Mesenchymal stem cell (in vitro differentiated cells and primary cell): ENCODE measurements at regions not wholly inside any gene's neighbourhood (a gene's known extent, or its start where the extent isn't known, plus 50 kb on each side); places are given as distances from the start of the nearest gene placed in this dataset.

Experiments used
- DNase-seq: peaks from one replicate; pipeline ENCODE4 v3.0.0-alpha.2; 2013
- H2AFZ ChIP-seq: one replicate; pipeline ENCODE4 v1.6.1; 2013; ENCODE audit warnings: low read depth, mild to moderate bottlenecking, control low read depth, inconsistent platforms, low read length, moderate library complexity
- H2AK5ac ChIP-seq: 2 replicates; pipeline ENCODE4 v1.6.1; 2013; ENCODE audit warnings: low read length, moderate library complexity, mild to moderate bottlenecking, inconsistent platforms; ENCODE audit not compliant: severe bottlenecking
- H2BK120ac ChIP-seq: one replicate; pipeline ENCODE4 v1.6.1; 2013; ENCODE audit warnings: low read depth, mild to moderate bottlenecking, inconsistent platforms, low read length, moderate library complexity
- H2BK12ac ChIP-seq, 2 experiments: one replicate each; pipeline ENCODE4 v1.6.1; 2013; ENCODE audit warnings: inconsistent platforms in 2 of 2, low read length in 2 of 2, mild to moderate bottlenecking in 2 of 2, moderate library complexity in 2 of 2, control low read depth in 1 of 2
- H2BK15ac ChIP-seq: one replicate; pipeline ENCODE4 v1.6.1; 2013; ENCODE audit warnings: mild to moderate bottlenecking, low read depth, inconsistent platforms; ENCODE audit not compliant: poor library complexity, severe bottlenecking
- H2BK5ac ChIP-seq: 2 replicates; pipeline ENCODE4 v1.6.1; 2013; ENCODE audit warnings: low read depth, mild to moderate bottlenecking, low read length, control low read depth, inconsistent platforms; ENCODE audit not compliant: poor library complexity, severe bottlenecking
- H3K14ac ChIP-seq, 2 experiments: one replicate each; pipeline ENCODE4 v1.6.1; 2013; ENCODE audit warnings: inconsistent platforms in 2 of 2, low read length in 2 of 2, control low read depth in 1 of 2, mild to moderate bottlenecking in 1 of 2, moderate library complexity in 1 of 2
- H3K18ac ChIP-seq, 2 experiments: one replicate each; pipeline ENCODE4 v1.6.1; 2013; ENCODE audit warnings: inconsistent platforms in 2 of 2, low read length in 2 of 2, control low read depth in 1 of 2, low read depth in 1 of 2, mild to moderate bottlenecking in 1 of 2
- H3K23ac ChIP-seq, 2 experiments: one replicate each; pipeline ENCODE4 v1.6.1; 2013; ENCODE audit warnings: inconsistent platforms in 2 of 2, low read length in 2 of 2, mild to moderate bottlenecking in 2 of 2, moderate library complexity in 2 of 2, control low read depth in 1 of 2
- H3K27ac ChIP-seq: 2 replicates; pipeline ENCODE4 v1.5.1; 2013; ENCODE audit warnings: mild to moderate bottlenecking, moderate library complexity, low read length, control low read depth, inconsistent platforms; ENCODE audit not compliant: poor library complexity, severe bottlenecking
- H3K27me3 ChIP-seq, 2 experiments: 2 replicates each; pipeline versions ENCODE4 v1.6.1 to v1.7.0; 2013; ENCODE audit warnings: low read length in 2 of 2, mild to moderate bottlenecking in 2 of 2, moderate library complexity in 2 of 2, control low read depth in 1 of 2, inconsistent platforms in 1 of 2; ENCODE audit not compliant: control insufficient read depth in 1 of 2, insufficient read depth in 1 of 2
- H3K36me3 ChIP-seq, 2 experiments: 2 replicates each; pipeline versions ENCODE4 v1.6.1 to v1.7.0; 2013; ENCODE audit warnings: low read length in 2 of 2, control low read depth in 1 of 2, inconsistent platforms in 1 of 2, low read depth in 1 of 2, mild to moderate bottlenecking in 1 of 2; ENCODE audit not compliant: insufficient read depth in 2 of 2, control insufficient read depth in 1 of 2
- H3K4ac ChIP-seq, 2 experiments: one replicate each; pipeline ENCODE4 v1.6.1; 2013; ENCODE audit warnings: inconsistent platforms in 2 of 2, low read length in 2 of 2, mild to moderate bottlenecking in 2 of 2, moderate library complexity in 2 of 2, control low read depth in 1 of 2, low read depth in 1 of 2
- H3K4me1 ChIP-seq: 2 replicates; pipeline ENCODE4 v1.6.1; 2013; ENCODE audit warnings: low read depth, low read length, control low read depth; ENCODE audit not compliant: control insufficient read depth, insufficient read depth
- H3K4me2 ChIP-seq: 2 replicates; pipeline ENCODE4 v1.6.1; 2013; ENCODE audit warnings: low read length, mild to moderate bottlenecking, inconsistent platforms; ENCODE audit not compliant: poor library complexity, severe bottlenecking
- H3K4me3 ChIP-seq, 2 experiments: 2 replicates each; pipeline versions ENCODE4 v1.5.1 to v1.7.0; 2013; ENCODE audit warnings: low read length in 2 of 2, mild to moderate bottlenecking in 2 of 2, control low read depth in 1 of 2, low read depth in 1 of 2; ENCODE audit not compliant: insufficient read depth in 1 of 2
- H3K79me1 ChIP-seq: replicated peaks from 2 replicates; pipeline ENCODE4 v1.6.1; 2013; ENCODE audit warnings: mild to moderate bottlenecking, control low read depth, low read length, inconsistent platforms; ENCODE audit not compliant: poor library complexity, severe bottlenecking
- H3K9ac ChIP-seq: 2 replicates; pipeline ENCODE4 v1.7.0; 2013; ENCODE audit warnings: mild to moderate bottlenecking, low read length, moderate library complexity
- H3K9me3 ChIP-seq: 2 replicates; pipeline ENCODE4 v1.7.0; 2013; ENCODE audit warnings: mild to moderate bottlenecking, low read length; ENCODE audit not compliant: control insufficient read depth
- H4K8ac ChIP-seq: one replicate; pipeline ENCODE4 v1.6.1; 2013; ENCODE audit warnings: inconsistent platforms, mild to moderate bottlenecking, low read length, moderate library complexity
- H4K91ac ChIP-seq: one replicate; pipeline ENCODE4 v1.6.1; 2013; ENCODE audit warnings: mild to moderate bottlenecking, low read length, inconsistent platforms
- WGBS: methylation state at CpG from one replicate; pipeline ENCODE4 v1.1.7; 2013; ENCODE audit warnings: mixed read lengths; 5-methylcytosine and 5-hydroxymethylcytosine counted together

DNA sequence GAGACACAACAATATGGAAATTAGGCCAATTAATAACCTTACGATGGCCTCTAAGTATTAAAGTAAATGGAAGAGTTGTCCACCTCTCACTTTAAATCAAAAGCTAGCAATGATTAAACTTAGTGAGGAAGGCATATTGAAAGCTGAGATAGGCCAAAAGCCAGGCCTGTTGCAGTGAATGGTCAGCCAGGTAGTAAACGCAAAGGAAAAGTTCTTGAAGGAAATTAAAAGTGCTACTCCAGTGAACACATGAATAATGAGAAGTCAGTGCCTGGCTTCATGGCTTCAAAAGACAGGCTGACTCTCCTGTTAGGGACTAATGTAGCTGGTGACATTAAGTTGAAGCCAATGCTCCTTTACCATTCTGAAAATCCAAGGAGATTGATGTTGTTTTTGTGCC lies 135.3 kb downstream of the NDUFA12 start:
- H3K36me3 ChIP-seq = no peaks in the 10 kb centered on the region
- 97% methylated on average over 1 of the region's 2 CpGs for WGBS
- no peak overlapping the region for H4K91ac ChIP-seq

DNA sequence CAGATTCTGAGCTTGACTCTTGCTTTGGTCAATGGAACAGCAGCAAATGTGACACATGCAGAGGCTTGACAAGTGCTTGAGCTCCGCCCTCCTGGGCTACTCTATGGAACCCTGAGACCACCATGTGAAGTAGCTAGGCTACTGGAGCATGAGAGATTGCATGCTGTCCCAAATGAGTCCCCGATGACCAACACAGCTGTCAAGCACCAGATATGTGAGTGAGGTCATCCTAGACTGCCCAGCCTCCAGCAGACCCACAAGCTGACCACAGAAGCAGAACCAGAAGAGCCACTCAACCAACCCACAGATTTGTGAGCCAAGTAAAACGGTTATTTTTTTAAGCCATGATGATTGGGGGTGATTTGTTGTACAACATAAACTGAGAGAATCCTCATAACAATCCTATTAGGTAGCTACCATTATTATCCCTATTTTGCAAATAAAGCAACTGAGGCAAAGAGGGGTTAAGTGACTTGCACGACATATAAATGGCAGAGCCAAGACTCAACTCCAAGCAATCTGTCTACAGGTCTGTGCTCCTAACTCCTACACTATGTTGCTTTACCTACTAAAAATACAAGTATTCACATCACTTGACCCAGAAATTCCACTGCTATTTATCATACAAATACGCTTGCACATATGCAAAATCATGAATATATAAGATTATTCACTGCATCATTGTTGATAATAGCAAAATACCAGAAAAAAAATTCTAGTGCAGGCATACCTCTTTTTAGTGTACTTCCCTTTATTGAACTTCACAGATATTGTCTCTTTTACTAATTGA lies 136.2 kb downstream of the NDUFA12 start:
- Histone ChIP-seq H2BK5ac (no peak overlapping the region), H2BK15ac (no peak overlapping the region), H3K4me2 (no peak overlapping the region), H3K9me3 (no peaks in the 10 kb centered on the region), H3K4me1 (peaks cover 3% of the 10 kb centered on the region), H3K4me3 (no peak overlapping the region), H3K27ac (no peak overlapping the region), H2AFZ (no peak overlapping the region), H2BK12ac (no peak overlapping the region), H4K91ac (no peak overlapping the region), H3K36me3 (no peaks in the 10 kb centered on the region), H3K23ac (no peak overlapping the region), H2AK5ac (no peak overlapping the region), H3K27me3 (peaks cover 21 to 37% of the 10 kb centered on the region in 2 experiments), H4K8ac (no peak overlapping the region), H3K14ac (no peak overlapping the region), H2BK120ac (no peak overlapping the region), H3K18ac (no peak overlapping the region), H3K4ac (no peak overlapping the region), H3K9ac (no peak overlapping the region), H3K79me1 (no peaks in the 10 kb centered on the region)
- peak; percentile 12 for DNase-seq
- WGBS = 89% methylated on average over 3 of the region's 5 CpGs

More for the DNA sequence above, 135.3 kb downstream of the NDUFA12 start:
- H2AK5ac ChIP-seq = no peak overlapping the region
- no peak overlapping the region for H2BK15ac ChIP-seq
- no peak overlapping the region for H3K4ac ChIP-seq
- no peak overlapping the region for H3K4me3 ChIP-seq
- no peak overlapping the region for H3K14ac ChIP-seq
- H2BK120ac ChIP-seq = no peak overlapping the region
- no peaks in the 10 kb centered on the region for H3K79me1 ChIP-seq
- H2BK12ac ChIP-seq = no peak overlapping the region
- no peak overlapping the region for H3K27ac ChIP-seq
- H3K9me3 ChIP-seq = no peaks in the 10 kb centered on the region
- peaks cover 8% of the 10 kb centered on the region for H3K4me1 ChIP-seq
- no peak for DNase-seq
- H4K8ac ChIP-seq = no peak overlapping the region
- H3K18ac ChIP-seq = no peak overlapping the region
- no peak overlapping the region for H2BK5ac ChIP-seq
- no peak overlapping the region for H3K9ac ChIP-seq
- H3K27me3 ChIP-seq = peaks cover 30 to 46% of the 10 kb centered on the region in 2 experiments
- H2AFZ ChIP-seq = no peak overlapping the region
- H3K23ac ChIP-seq = no peak overlapping the region
- H3K4me2 ChIP-seq = no peak overlapping the region

DNA sequence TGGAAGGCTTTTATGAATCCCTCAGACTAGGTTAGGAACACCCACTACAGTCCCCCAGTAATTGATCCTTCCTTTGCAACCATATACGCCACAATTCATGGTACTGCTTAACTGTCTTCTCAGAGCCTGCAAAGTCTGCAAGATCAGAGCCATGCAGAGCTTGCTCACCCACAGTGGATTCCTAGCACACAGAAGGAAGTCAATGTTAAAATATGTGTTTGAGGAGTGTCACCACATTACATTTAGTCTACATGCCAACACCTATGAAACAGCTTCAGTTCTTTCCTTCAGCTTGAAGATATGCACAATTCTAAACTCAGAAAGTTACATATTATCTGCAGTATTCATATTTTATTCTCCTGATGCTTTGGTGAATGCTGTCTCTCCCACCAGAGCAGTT lies 138.5 kb downstream of the NDUFA12 start:
- Histone ChIP-seq H3K27me3 (peaks cover 4 to 26% of the 10 kb centered on the region in 2 experiments), H4K91ac (no peak overlapping the region), H2AK5ac (no peak overlapping the region), H2BK5ac (no peak overlapping the region), H3K18ac (no peak overlapping the region), H2BK120ac (no peak overlapping the region), H3K23ac (no peak overlapping the region), H3K4me3 (no peak overlapping the region), H3K4me1 (peaks cover 3% of the 10 kb centered on the region), H3K14ac (no peak overlapping the region), H2BK12ac (no peak overlapping the region), H3K36me3 (no peaks in the 10 kb centered on the region), H2BK15ac (no peak overlapping the region), H4K8ac (no peak overlapping the region), H3K27ac (no peak overlapping the region), H3K4me2 (no peak overlapping the region), H3K4ac (no peak overlapping the region), H3K9me3 (no peaks in the 10 kb centered on the region), H3K9ac (no peak overlapping the region), H2AFZ (no peak overlapping the region), H3K79me1 (no peaks in the 10 kb centered on the region)
- DNase-seq = no peak
- 64% methylated on average over 1 of the region's 1 CpG for WGBS

DNA sequence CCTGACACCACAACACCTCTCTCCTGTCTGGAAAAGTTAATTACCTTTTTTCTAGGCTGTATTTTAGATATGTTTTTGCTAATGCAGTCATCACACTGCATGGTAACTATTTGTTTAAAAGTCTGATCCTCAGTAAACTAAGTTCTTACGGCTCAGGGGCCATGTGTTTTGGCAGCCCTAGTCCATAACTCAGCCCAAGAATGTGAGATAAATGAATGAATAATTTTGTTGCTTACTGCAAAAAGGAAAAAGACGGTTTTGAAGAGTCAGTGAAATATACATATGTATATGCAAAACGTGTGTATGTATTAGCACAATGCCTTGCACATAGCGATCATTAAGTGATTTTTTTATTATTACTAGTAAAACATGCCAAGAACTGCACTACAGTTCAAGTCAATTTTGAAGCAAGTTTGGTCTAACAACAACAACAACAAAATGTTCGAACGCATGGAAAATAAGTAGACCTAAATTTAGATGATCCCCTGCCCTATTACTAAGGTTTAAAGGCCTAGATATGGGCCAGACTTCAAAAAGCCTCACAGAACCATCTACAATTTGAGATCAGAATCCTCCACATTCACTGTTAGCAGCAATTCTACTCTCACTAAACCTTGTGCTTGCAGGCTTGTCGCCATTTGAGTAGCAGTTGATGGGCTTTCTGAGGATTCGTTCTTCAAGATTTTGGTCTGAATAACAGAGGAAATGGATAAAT lies 140.0 kb downstream of the NDUFA12 start:
- Histone ChIP-seq H3K18ac (no peak overlapping the region), H3K27ac (no peak overlapping the region), H2AFZ (no peak overlapping the region), H2BK5ac (no peak overlapping the region), H3K4me3 (no peak overlapping the region), H3K4ac (no peak overlapping the region), H2BK120ac (no peak overlapping the region), H2BK15ac (no peak overlapping the region), H3K9ac (no peak overlapping the region), H3K9me3 (no peaks in the 10 kb centered on the region), H4K91ac (no peak overlapping the region), H2BK12ac (no peak overlapping the region), H2AK5ac (no peak overlapping the region), H4K8ac (no peak overlapping the region), H3K14ac (no peak overlapping the region), H3K23ac (no peak overlapping the region), H3K4me1 (peaks cover 3% of the 10 kb centered on the region), H3K27me3 (peaks cover 11 to 38% of the 10 kb centered on the region in 2 experiments), H3K4me2 (no peak overlapping the region), H3K36me3 (no peaks in the 10 kb centered on the region), H3K79me1 (no peaks in the 10 kb centered on the region)
- WGBS = 93% methylated on average over 7 of the region's 8 CpGs
- no peak for DNase-seq
